LNCAP (cell line): ENCODE measurements at regions not wholly inside any gene's neighbourhood (a gene's known extent, or its start where the extent isn't known, plus 50 kb on each side); places are given as distances from the start of the nearest gene placed in this dataset.

ENCODE experiments used
- CTCF ChIP-seq: fragments of 450-650 bp; IDR thresholded peaks from 2 replicates; pipeline ENCODE4 v1.5.1; 2017; ENCODE audit warnings: mild to moderate bottlenecking

GRCh38 chr2:238581126-238581525, 154.4 kb downstream of the ASB1 start:
- TF ChIP-seq CTCF: no peak

DNA sequence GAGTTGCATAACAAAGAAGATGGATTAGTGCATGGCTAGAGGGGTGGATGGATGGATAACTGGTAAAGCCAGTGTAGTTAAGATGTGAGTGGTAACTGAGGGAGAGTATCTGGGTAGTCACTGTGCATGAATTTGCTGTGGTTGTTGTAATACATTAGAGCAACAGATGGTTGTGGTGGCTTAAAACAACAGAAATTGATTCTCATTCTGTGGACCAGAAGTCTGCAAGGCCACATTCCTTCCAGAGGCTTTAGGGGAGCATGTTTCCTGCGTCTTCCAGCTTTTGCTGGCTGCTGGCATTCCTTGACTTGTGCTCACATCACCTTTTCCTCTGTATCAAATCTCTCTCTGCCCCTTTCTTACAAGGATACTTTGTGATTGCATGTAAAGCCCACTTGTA, 155.4 kb downstream of the ASB1 start:
- no peak for TF ChIP-seq CTCF

GRCh38 chr2:238584617-238585016, 157.9 kb downstream of the ASB1 start:
- no peak for TF ChIP-seq CTCF

DNA sequence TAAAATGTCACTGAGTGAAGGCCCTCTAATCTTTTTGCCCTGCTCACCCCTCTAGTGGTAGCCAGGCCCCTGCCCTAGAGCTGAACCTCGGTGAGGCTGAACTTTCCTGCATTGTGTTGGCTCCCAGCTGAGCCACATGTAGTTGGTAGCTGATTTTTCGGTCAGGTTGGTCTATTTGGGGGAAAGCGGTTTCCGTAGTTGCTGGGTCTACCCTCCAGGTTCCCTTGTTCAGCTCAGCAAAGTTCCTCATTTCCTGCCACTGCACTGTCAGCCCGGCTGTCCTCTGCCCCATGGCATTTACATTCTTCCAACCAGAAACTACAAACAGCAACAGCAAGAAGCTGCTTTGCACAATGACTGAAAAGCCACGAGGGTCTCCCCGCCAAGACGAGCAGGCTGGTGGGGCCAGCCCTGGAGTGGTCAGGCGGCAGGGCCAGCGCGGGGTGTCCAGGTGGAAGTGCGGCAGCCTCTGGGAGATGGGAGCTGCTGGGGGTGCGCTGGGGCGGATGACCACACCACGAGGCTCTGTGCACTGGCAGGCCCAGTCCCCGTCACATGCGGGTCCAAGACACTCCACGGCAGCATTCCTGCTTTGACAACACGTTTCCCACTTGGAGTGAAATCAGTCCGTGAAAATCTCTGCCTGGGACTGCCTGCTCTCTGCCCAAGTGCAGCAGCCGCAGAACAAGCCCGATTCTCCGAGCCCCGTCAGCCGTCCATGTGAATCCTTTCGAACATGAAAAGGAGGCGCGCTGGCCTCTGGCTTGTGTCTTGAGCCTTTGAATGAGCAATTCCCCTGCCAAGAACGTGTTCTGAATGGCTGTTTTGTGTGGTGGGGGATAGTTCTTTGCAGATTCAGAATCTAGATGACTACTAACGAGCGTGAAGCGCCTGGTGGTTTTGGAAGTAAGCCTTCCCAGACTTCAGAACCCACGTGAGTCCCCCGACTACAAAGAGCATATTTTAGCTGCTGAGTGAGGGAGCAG, 159.4 kb downstream of the ASB1 start:
- TF ChIP-seq CTCF: no peak

DNA sequence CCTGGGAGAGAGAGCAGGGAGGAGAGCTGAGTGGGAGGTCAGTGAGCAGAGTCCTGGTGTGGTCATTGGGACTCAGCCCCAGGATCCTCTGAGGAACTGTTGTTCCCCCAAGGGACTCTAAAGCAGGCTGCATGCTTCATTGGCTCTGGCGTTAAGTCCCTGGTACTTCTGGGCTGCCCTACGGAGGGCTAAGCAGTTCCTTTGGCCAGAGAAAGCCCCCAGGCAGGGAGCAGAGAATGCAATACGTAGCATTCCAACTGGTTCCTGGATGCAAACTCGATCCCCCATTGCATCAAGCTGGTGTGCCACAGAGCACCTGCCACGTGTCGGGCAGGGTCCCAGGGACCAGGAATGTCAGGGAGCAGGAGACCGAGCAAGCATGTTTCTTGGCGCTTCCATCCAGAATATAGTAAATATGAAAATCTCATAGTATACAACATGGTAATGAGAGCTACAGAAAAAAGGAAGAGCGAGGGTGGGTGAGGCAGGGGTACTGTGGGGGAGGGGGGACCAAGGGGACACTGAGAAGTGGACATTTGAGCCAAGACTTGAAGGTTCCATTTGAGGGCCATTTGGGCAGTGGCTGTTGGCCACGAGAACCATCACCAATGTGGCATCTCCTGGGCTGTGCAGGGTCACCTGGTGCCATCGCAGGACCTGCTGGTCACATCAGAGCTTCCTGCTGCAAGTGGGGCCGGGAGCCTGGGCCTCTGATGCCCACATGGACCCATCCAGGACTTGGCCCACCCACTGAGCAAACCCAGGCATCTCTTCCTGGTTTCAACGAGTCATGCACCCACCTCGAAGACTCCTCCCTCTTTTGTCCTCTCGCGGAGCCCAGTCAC, 160.4 kb downstream of the ASB1 start:
- TF ChIP-seq CTCF: no peak

DNA sequence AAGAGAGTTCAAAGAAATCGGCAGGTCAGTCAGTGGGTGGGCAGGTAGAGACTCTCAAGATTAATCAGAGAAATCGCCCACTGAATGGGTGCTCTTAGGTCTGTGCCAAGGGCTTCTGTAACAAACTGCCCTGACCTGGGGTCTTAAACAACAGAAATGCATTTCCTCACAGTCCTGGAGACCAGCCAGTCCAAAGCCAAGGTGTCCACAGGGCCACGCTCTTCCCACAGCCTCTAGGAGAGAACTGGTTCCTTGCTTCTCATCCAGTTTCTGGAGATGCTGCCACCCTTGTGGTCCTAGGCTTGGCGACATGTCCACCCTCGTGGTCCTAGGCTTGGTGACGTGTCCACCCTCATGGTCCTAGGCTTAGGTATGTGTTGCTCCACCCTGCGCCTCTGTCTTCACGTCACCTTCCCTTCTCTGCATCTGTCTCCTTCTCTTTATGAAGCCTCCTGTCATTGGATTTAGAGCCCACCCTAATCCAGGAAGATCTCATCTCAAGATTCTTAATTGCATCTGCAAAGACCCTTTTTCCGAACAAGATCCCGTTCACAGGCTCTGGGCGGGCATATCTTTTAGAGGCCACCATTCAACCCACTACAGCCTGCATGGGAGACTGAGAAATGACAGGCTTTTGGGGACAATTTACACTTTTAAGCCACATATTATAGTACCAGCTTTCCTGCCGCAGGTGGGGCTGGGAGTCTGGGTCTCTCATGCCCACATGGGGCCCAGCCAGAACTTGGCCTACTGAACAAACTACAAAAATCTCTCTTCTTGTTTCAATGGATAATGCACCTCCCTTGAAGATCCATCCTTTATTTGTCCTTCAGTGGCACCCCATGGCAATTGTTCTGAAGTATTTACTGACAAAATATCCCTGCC, 161.3 kb downstream of the ASB1 start:
- TF ChIP-seq CTCF: no peak
